ENCODE measurements at regions not wholly inside any gene's neighbourhood (a gene's known extent, or its start where the extent isn't known, plus 50 kb on each side); places are given as distances from the start of the nearest gene placed in this dataset.

GRCh38 chr12:63250486-63250885, 99.5 kb upstream of the AVPR1A start:
- no peak for DNase-seq (ENCODE audit: low spot score)

- no peak for DNase-seq (ENCODE audit: low spot score)
These were observed 87.9 kb upstream of the AVPR1A start for GRCh38 chr12:63238892-63239291.

- DNase-seq (ENCODE audit: low spot score) = no peak
These were observed 81.9 kb upstream of the AVPR1A start for GRCh38 chr12:63232896-63233295.

- DNase-seq (ENCODE audit: low spot score) = no peak
These were observed 77.9 kb upstream of the AVPR1A start for GRCh38 chr12:63228853-63229252.

GRCh38 chr12:63226792-63227463, 75.9 kb upstream of the AVPR1A start:
- DNase-seq (ENCODE audit: low spot score) = no peak

GRCh38 chr12:63224396-63224795, 73.4 kb upstream of the AVPR1A start:
- DNase-seq (ENCODE audit: low spot score) = no peak

GRCh38 chr12:63223128-63223527, 72.1 kb upstream of the AVPR1A start:
- no peak for DNase-seq (ENCODE audit: low spot score)

GRCh38 chr12:63222582-63222981, 71.6 kb upstream of the AVPR1A start:
- no peak for DNase-seq (ENCODE audit: low spot score)

GRCh38 chr12:63220921-63221320, 69.9 kb upstream of the AVPR1A start:
- no peak for DNase-seq (ENCODE audit: low spot score)

GRCh38 chr12:63212316-63212715, 61.3 kb upstream of the AVPR1A start:
- DNase-seq (ENCODE audit: low spot score) = no peak

- DNase-seq (ENCODE audit: low spot score) = no peak
These were observed 58.0 kb upstream of the AVPR1A start for GRCh38 chr12:63208956-63209355.

- DNase-seq (ENCODE audit: low spot score) = no peak
These were observed 55.9 kb upstream of the AVPR1A start for GRCh38 chr12:63206909-63207308.

- no peak for DNase-seq (ENCODE audit: low spot score)
These were observed 55.5 kb upstream of the AVPR1A start for GRCh38 chr12:63206494-63206893.

All from Ammon's horn (tissue), 1 donor.